Endodermal cell (in vitro differentiated cells): ENCODE measurements at regions not wholly inside any gene's neighbourhood (a gene's known extent, or its start where the extent isn't known, plus 50 kb on each side); places are given as distances from the start of the nearest gene placed in this dataset.

Experiments
- DNase-seq: peaks from one replicate; pipeline ENCODE4 v3.0.0-alpha.2; 2017
- H3K27ac ChIP-seq: 2 replicates; pipeline ENCODE4 v1.5.1; 2013; ENCODE audit warnings: mild to moderate bottlenecking, low read depth, low read length, moderate library complexity
- H3K27me3 ChIP-seq: 2 replicates; pipeline ENCODE4 v1.6.1; 2013; ENCODE audit warnings: mild to moderate bottlenecking, low read length, moderate library complexity; ENCODE audit not compliant: insufficient read depth, control insufficient read depth, poor library complexity, severe bottlenecking
- H3K36me3 ChIP-seq: 2 replicates; pipeline ENCODE4 v1.7.0; 2013; ENCODE audit warnings: mild to moderate bottlenecking, low read length, moderate library complexity; ENCODE audit not compliant: control insufficient read depth, insufficient read depth
- H3K4me1 ChIP-seq: one replicate; pipeline ENCODE4 v1.7.0; 2013; ENCODE audit warnings: low read length; ENCODE audit not compliant: control insufficient read depth, insufficient read depth
- H3K4me3 ChIP-seq: 2 replicates; pipeline ENCODE4 v1.5.1; 2013; ENCODE audit warnings: mild to moderate bottlenecking, low read length, moderate library complexity
- H3K9ac ChIP-seq: 2 replicates; pipeline ENCODE4 v1.6.1; 2013; ENCODE audit warnings: mild to moderate bottlenecking, low read length, moderate library complexity; ENCODE audit not compliant: poor library complexity, severe bottlenecking; ENCODE audit errors: extremely low read depth
- H3K9me3 ChIP-seq: 2 replicates; pipeline ENCODE4 v1.6.1; 2013; ENCODE audit warnings: mild to moderate bottlenecking, low read length, moderate library complexity; ENCODE audit not compliant: control insufficient read depth
- H3K27ac Mint-ChIP-seq: 2 replicates; pipeline ENCODE4 v1.8.0; 2020; ENCODE audit warnings: mixed read lengths
- H3K27me3 Mint-ChIP-seq: 2 replicates; pipeline ENCODE4 v1.8.0; 2021; ENCODE audit warnings: mild to moderate bottlenecking, mixed read lengths; ENCODE audit not compliant: insufficient read depth
- H3K36me3 Mint-ChIP-seq: 2 replicates; pipeline ENCODE4 v1.8.0; 2020; ENCODE audit warnings: low read depth, mixed read lengths
- H3K4me1 Mint-ChIP-seq: 2 replicates; pipeline ENCODE4 v1.8.0; 2020; ENCODE audit warnings: mixed read lengths
- H3K4me3 Mint-ChIP-seq: 2 replicates; pipeline ENCODE4 v1.8.0; 2020; ENCODE audit warnings: mild to moderate bottlenecking, moderate library complexity, mixed read lengths
- H3K9me3 Mint-ChIP-seq: 2 replicates; pipeline ENCODE4 v1.8.0; 2020; ENCODE audit warnings: mild to moderate bottlenecking, mixed read lengths
- CTCF ChIP-seq: fragments of 200-600 bp; sonication (generic); conservative IDR thresholded peaks from 2 replicates; pipeline ENCODE4 v1.5.0; 2021; ENCODE audit warnings: antibody characterized with exemption, mild to moderate bottlenecking
- WGBS, 2 experiments: methylation state at CpG; one replicate each; pipeline versions ENCODE4 v1.1.5 to v1.1.7; 2013; ENCODE audit warnings: missing lambda C conversion rate in 2 of 2, mixed read lengths in 1 of 2; ENCODE audit not compliant: insufficient coverage in 1 of 2, insufficient read length in 1 of 2; 5-methylcytosine and 5-hydroxymethylcytosine counted together

DNA sequence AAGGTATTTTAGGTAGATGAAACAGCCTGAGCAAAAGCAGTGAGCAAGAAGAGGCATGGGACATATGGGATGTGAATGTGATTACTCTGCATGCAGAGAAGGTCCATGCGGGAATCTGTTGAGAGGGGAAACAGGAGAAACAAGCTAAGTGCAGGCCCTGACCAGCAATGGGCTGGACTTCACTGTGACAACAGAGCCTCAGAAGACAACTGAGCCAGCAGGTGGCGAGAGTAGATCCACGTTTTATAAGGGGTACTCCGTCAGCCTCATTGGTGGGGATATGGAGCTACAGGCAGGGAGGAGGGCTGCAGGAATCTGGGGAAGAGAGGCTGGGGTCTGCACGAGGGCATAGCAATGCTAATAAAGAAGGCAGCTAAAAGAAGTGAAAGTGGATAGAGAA is 405.9 kb upstream of the LMCD1 start:
- 11 to 43% methylated on average over 1 to 5 of the region's 5 CpGs for WGBS, 2 experiments
- Histone ChIP-seq H3K27ac (no peak overlapping the region), H3K4me1 (no peaks in the 10 kb centered on the region), H3K9ac (no peak overlapping the region), H3K9me3 (no peaks in the 10 kb centered on the region), H3K27me3 (no peaks in the 10 kb centered on the region), H3K36me3 (no peaks in the 10 kb centered on the region), H3K4me3 (no peak overlapping the region)
- DNase-seq = peak; percentile 84
- no peaks in the 10 kb centered on the region for H3K36me3 Mint-ChIP-seq
- no peak overlapping the region for H3K4me3 Mint-ChIP-seq
- H3K9me3 Mint-ChIP-seq = no peaks in the 10 kb centered on the region
- peak; percentile 71 for TF ChIP-seq CTCF
- H3K27me3 Mint-ChIP-seq = no peaks in the 10 kb centered on the region
- peaks cover 11% of the 10 kb centered on the region for H3K4me1 Mint-ChIP-seq
- H3K27ac Mint-ChIP-seq = no peak overlapping the region

GRCh38 chr3:8097690-8098089 is 403.9 kb upstream of the LMCD1 start:
- WGBS, 2 experiments = 94 to 100% methylated on average over 2 to 4 of the region's 4 CpGs

GRCh38 chr3:8103954-8104353 is 397.7 kb upstream of the LMCD1 start:
- Mint-ChIP-seq H3K27ac (no peak overlapping the region), H3K36me3 (no peaks in the 10 kb centered on the region), H3K4me3 (no peak overlapping the region), H3K9me3 (no peaks in the 10 kb centered on the region), H3K4me1 (peaks cover 17% of the 10 kb centered on the region), H3K27me3 (no peaks in the 10 kb centered on the region)
- WGBS, 2 experiments = 80 to 96% methylated on average over 1 to 3 of the region's 3 CpGs
- no peak for DNase-seq
- Histone ChIP-seq H3K9me3 (no peaks in the 10 kb centered on the region), H3K9ac (no peak overlapping the region), H3K27me3 (no peaks in the 10 kb centered on the region), H3K36me3 (no peaks in the 10 kb centered on the region), H3K27ac (no peak overlapping the region), H3K4me1 (no peaks in the 10 kb centered on the region), H3K4me3 (no peak overlapping the region)
- TF ChIP-seq CTCF = no peak

More at GRCh38 chr3:8097690-8098089, 403.9 kb upstream of the LMCD1 start:
- H3K36me3 ChIP-seq = no peaks in the 10 kb centered on the region
- peaks cover 11% of the 10 kb centered on the region for H3K4me1 Mint-ChIP-seq
- no peak overlapping the region for H3K9ac ChIP-seq
- no peaks in the 10 kb centered on the region for H3K9me3 ChIP-seq
- no peak overlapping the region for H3K4me3 Mint-ChIP-seq
- no peaks in the 10 kb centered on the region for H3K27me3 ChIP-seq
- no peak overlapping the region for H3K27ac Mint-ChIP-seq
- no peaks in the 10 kb centered on the region for H3K36me3 Mint-ChIP-seq
- no peaks in the 10 kb centered on the region for H3K4me1 ChIP-seq
- DNase-seq = no peak
- TF ChIP-seq CTCF = peak; percentile 32
- H3K27ac ChIP-seq = no peak overlapping the region
- no peaks in the 10 kb centered on the region for H3K27me3 Mint-ChIP-seq
- no peaks in the 10 kb centered on the region for H3K9me3 Mint-ChIP-seq
- H3K4me3 ChIP-seq = no peak overlapping the region
